ENCODE measurements at regions not wholly inside any gene's neighbourhood (a gene's known extent, or its start where the extent isn't known, plus 50 kb on each side); places are given as distances from the start of the nearest gene placed in this dataset.

DNA sequence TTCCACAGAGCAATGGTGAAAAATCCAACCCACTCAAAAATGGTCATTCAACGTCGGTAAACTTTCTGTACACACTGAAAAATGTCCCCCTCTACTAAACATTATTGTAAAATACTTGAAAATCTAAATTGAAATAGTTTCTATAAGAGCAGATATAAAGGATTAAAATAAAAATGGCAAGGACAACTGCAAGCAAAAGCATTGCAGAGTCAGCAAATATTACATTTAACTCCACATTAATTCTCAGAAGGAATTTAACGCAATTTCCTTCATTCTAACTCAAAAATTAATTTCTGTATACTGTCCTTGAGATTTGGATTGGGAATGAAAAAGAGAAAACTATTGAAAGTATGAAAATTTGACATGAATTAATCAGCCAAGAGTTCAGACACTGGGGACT, 64.4 kb upstream of the SSBP2 start:
- H3K27me3 ChIP-seq: no peaks in the 10 kb centered on the region
- intact Hi-C loops (cut with DNase I; ENCODE audit: low total_unique reads): no loop called here
- 84 to 91% methylated on average over 3 of the region's 3 CpGs for WGBS, 2 donors
- H3K27ac ChIP-seq: no peak overlapping the region
- no peak for TF ChIP-seq POLR2A (IDR thresholded peaks at IDR 0.05)
- no peak for TF ChIP-seq CTCF (IDR thresholded peaks at IDR 0.05)
- H3K4me3 ChIP-seq: no peak overlapping the region
- H3K36me3 ChIP-seq (ENCODE audit: low read depth, missing control alignments): no peaks in the 10 kb centered on the region
- no peaks in the 10 kb centered on the region for H3K4me1 ChIP-seq
- no peaks in the 10 kb centered on the region for H3K9me3 ChIP-seq
- DNase-seq: no peak

- Histone ChIP-seq H3K4me3 (no peak overlapping the region), H3K4me1 (no peaks in the 10 kb centered on the region), H3K9me3 (no peaks in the 10 kb centered on the region), H3K27me3 (no peaks in the 10 kb centered on the region), H3K36me3 (ENCODE audit: low read depth, missing control alignments) (no peaks in the 10 kb centered on the region), H3K27ac (no peak overlapping the region)
- intact Hi-C loops (cut with DNase I; ENCODE audit: low total_unique reads): no loop called here
- TF ChIP-seq CTCF (IDR thresholded peaks at IDR 0.05): no peak
- TF ChIP-seq POLR2A (IDR thresholded peaks at IDR 0.05): no peak
- no peak for DNase-seq
These were observed 57.2 kb upstream of the SSBP2 start for GRCh38 chr5:81808106-81808505.

- no peak overlapping the region for H3K4me3 ChIP-seq
- no peak overlapping the region for H3K27ac ChIP-seq
These were observed 54.2 kb upstream of the SSBP2 start for GRCh38 chr5:81805086-81805485.

DNA sequence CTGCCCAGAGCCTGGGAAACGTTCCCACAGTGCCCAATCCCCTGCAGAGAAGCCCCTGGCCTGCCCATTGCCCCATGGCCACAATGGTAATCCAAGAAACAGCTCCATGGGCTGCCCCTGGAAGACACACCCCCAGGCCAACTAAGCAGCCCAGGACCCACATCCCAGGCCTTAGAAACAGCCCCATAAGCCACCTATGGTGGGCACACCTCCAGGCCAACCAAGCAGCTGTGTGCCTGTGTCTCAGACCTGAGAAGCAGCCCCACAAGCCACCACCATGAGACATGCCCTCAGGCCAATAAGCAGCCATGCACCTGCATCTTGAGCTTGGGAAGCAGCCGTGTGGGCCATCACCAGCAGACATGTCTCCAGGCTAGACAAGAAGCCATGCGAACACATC, 52.9 kb upstream of the SSBP2 start:
- Histone ChIP-seq H3K4me3 (no peak overlapping the region), H3K9me3 (no peaks in the 10 kb centered on the region), H3K36me3 (ENCODE audit: low read depth, missing control alignments) (no peaks in the 10 kb centered on the region), H3K27me3 (no peaks in the 10 kb centered on the region), H3K4me1 (no peaks in the 10 kb centered on the region), H3K27ac (no peak overlapping the region)
- intact Hi-C loops (cut with DNase I; ENCODE audit: low total_unique reads): no loop called here
- TF ChIP-seq POLR2A (IDR thresholded peaks at IDR 0.05): no peak
- TF ChIP-seq CTCF (IDR thresholded peaks at IDR 0.05): no peak
- DNase-seq: no peak
- WGBS, 2 donors: 81% methylated on average over 3 of the region's 3 CpGs; no CpG with 5 or more reads in 1 of the 2 donors

More at GRCh38 chr5:81805086-81805485, 54.2 kb upstream of the SSBP2 start:
- no peaks in the 10 kb centered on the region for H3K27me3 ChIP-seq
- no peaks in the 10 kb centered on the region for H3K4me1 ChIP-seq
- TF ChIP-seq POLR2A (IDR thresholded peaks at IDR 0.05): no peak
- TF ChIP-seq CTCF (IDR thresholded peaks at IDR 0.05): no peak
- DNase-seq: no peak
- H3K36me3 ChIP-seq (ENCODE audit: low read depth, missing control alignments): no peaks in the 10 kb centered on the region
- intact Hi-C loops (cut with DNase I; ENCODE audit: low total_unique reads): no loop called here
- no peaks in the 10 kb centered on the region for H3K9me3 ChIP-seq

DNA sequence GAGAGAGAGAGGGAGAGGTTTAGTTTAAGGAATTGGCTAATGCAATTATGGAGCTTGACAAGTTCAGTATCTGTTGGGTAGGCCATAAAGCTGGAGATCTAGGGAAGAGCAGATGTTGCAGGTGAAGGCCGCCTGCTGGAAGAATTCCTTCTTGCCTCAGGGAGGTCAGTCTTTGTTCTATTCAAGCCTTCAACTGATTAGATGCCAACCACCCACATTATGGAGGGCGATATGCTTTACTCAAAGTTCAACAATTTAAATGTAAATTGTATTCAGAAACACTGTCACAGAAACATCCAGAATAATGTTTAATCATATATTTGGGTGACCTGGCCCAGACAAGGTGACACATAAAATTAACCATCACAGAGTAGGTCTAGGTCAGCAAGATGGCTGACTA, 51.7 kb upstream of the SSBP2 start:
- Histone ChIP-seq H3K9me3 (no peaks in the 10 kb centered on the region), H3K4me3 (no peak overlapping the region), H3K36me3 (ENCODE audit: low read depth, missing control alignments) (no peaks in the 10 kb centered on the region), H3K27me3 (no peaks in the 10 kb centered on the region), H3K27ac (no peak overlapping the region), H3K4me1 (no peaks in the 10 kb centered on the region)
- WGBS, 2 donors: 92 to 97% methylated on average over 2 of the region's 2 CpGs
- intact Hi-C loops (cut with DNase I; ENCODE audit: low total_unique reads): no loop called here
- TF ChIP-seq CTCF (IDR thresholded peaks at IDR 0.05): no peak
- TF ChIP-seq POLR2A (IDR thresholded peaks at IDR 0.05): no peak
- DNase-seq: no peak

Measured in testis (tissue), 2 donors.